OCI-LY7 (cell line): ENCODE measurements at regions not wholly inside any gene's neighbourhood (a gene's known extent, or its start where the extent isn't known, plus 50 kb on each side); places are given as distances from the start of the nearest gene placed in this dataset.

Experiments used
- CTCF ChIP-seq: fragments of 200-600 bp; sonication (generic); conservative IDR thresholded peaks from 2 replicates; pipeline ENCODE4 v1.5.1; 2014; ENCODE audit warnings: mild to moderate bottlenecking, antibody characterized with exemption, low read length, moderate library complexity, mixed read lengths
- EZH2phosphoT487 ChIP-seq: fragments of 200-600 bp; sonication (generic); IDR thresholded peaks from 2 replicates; pipeline ENCODE4 v1.6.1; 2018; ENCODE audit warnings: low read depth, borderline replicate concordance, mild to moderate bottlenecking, mixed run types, antibody characterized with exemption, low read length, moderate library complexity, mixed read lengths

- TF ChIP-seq CTCF (no peak), EZH2phosphoT487 (no peak)
These were observed 154.3 kb downstream of the FGF9 start for GRCh38 chr13:21825186-21825585.
